Heart right ventricle (tissue), 16 donors: ENCODE measurements at regions not wholly inside any gene's neighbourhood (a gene's known extent, or its start where the extent isn't known, plus 50 kb on each side); places are given as distances from the start of the nearest gene placed in this dataset.
"Not testable (repeated sequence)": the region's sequence is repeated elsewhere in the genome, so short reads cannot be mapped to it uniquely, and the experiment has no call there.

ENCODE experiments used
- ATAC-seq, 8 donors: fragments of 200-7000 bp; cut with Tn5 transposase; one replicate each; pipeline ENCODE4 v1.9.1; 2020; ENCODE audit warnings: mild to moderate bottlenecking in 8 of 8, moderate library complexity in 8 of 8, moderate number of reproducible peaks in 1 of 8
- DNase-seq, 2 donors: peaks; one replicate each; pipeline ENCODE4 v3.0.0-alpha.2; 2020
- H3K27ac ChIP-seq, 10 donors: fragments of 200-600 bp; sonication (generic) in 2 of 10; one replicate each; pipeline versions ENCODE4 v1.5.0 to v1.8.0; 2020 to 2022; ENCODE audit warnings: mild to moderate bottlenecking in 3 of 10
- H3K27me3 ChIP-seq, 7 donors: fragments of 200-600 bp; one replicate each; pipeline ENCODE4 v1.8.0; 2021 to 2022; ENCODE audit warnings: mild to moderate bottlenecking in 2 of 7
- H3K36me3 ChIP-seq, 9 donors: fragments of 200-600 bp; sonication (generic) in 1 of 9; one replicate each; pipeline versions ENCODE4 v1.5.0 to v1.8.0; 2020 to 2022; ENCODE audit warnings: mild to moderate bottlenecking in 2 of 9
- H3K4me1 ChIP-seq, 9 donors: fragments of 200-600 bp; sonication (generic) in 1 of 9; one replicate each; pipeline versions ENCODE4 v1.5.0 to v1.8.0; 2020 to 2022; ENCODE audit warnings: mild to moderate bottlenecking in 4 of 9
- H3K4me3 ChIP-seq, 10 donors: fragments of 200-600 bp; sonication (generic) in 2 of 10; one replicate each; pipeline versions ENCODE4 v1.5.0 to v1.8.0; 2020 to 2022; ENCODE audit warnings: mild to moderate bottlenecking in 7 of 10, moderate library complexity in 2 of 10
- H3K9me3 ChIP-seq, 11 donors: fragments of 200-600 bp in 10 of 11; sonication (generic) in 2 of 11; one replicate each; pipeline versions ENCODE4 v1.5.0 to v1.8.0; 2013 to 2022; ENCODE audit warnings: mild to moderate bottlenecking in 2 of 11, control low read depth in 1 of 11, moderate library complexity in 1 of 11
- WGBS, 2 donors: extraction: QIAGEN DNeasy Blood & Tissue Kit; methylation state at CpG; one replicate each; pipeline ENCODE4 v1.1.7; 2013; ENCODE audit warnings: inconsistent platforms in 1 of 2; 5-methylcytosine and 5-hydroxymethylcytosine counted together
- intact Hi-C, 10 donors: fragments of 100-400 bp; cut with DNase I; formaldehyde crosslinking; loops; one replicate each; pipeline versions ENCODE4 v1.11.1 to v1.14.2; 2022
- TF ChIP-seq, protein P1 (sequence below), 9 donors: fragments of 200-600 bp; sonication (generic) in 2 of 9; IDR thresholded peaks; one replicate each; pipeline versions ENCODE4 v1.5.0 to v1.8.0; 2021 to 2022; ENCODE audit warnings: antibody characterized with exemption in 9 of 9, mild to moderate bottlenecking in 5 of 9, moderate library complexity in 1 of 9
- donor health status: Arrhythmogenic right ventricular cardiomyopathy.
- donor health status: ischemic (EF 13 %, LVEDD 7.1; RV severe dilation, severe dysfunction).
- donor health status: healthy with polysubstance abuse.
- donor health status: DM: no; HTN: yes; CAD: no.
- donor health status: DM: no; HTN: no; CAD: no.
- donor health status: ischemic (EF 25% LVEDD 6.9; RV normal size, moderate dysfunction).
- donor health status: ischemic (EF 25% LVEDD 5.7; RV mildly dilated, moderate dysfunction).
- donor health status: healthy.
- donor health status: DM: yes; HTN: yes; CAD: no.
- donor health status: Ischemic cardiomyopathy.
- donor health status: ischemic (EF 35%, LVEDD 5.7; RV mildly dilated, moderate dysfunction).
- donor health status: nonischemic (EF 11% LVEDD 7.7; RV severe dilation, severe dysfunction).
- donor health status: DM: yes; HTN: yes; CAD: no.
- donor health status: PGD.
- donor health status: ischemic (EF 29% LVEDD 5.4; RV normal size, mild dysfunction).
- donor health status: nonischemic (EF 23%, LVEDD 6.1; RV moderate dilation, normal function).

- no peak for DNase-seq
- Histone ChIP-seq H3K4me1 (no peaks in the 10 kb centered on the region), H3K9me3 (no peaks in the 10 kb centered on the region), H3K27ac (no peak overlapping the region), H3K36me3 (no peaks in the 10 kb centered on the region), H3K27me3 (peaks cover 0 to 74% (median 60%) of the 10 kb centered on the region in 7 donors), H3K4me3 (no peak overlapping the region)
- no peak for ATAC-seq
- intact Hi-C loops = loop anchor here in 1 of 10 donors (10.0 kb wide), 1 partner anchor 132 kb away; no protein-coding TSS in a partner anchor
- 75 to 79% methylated on average over 11 of the region's 11 CpGs for WGBS, 2 donors
- TF ChIP-seq, protein P1, sequence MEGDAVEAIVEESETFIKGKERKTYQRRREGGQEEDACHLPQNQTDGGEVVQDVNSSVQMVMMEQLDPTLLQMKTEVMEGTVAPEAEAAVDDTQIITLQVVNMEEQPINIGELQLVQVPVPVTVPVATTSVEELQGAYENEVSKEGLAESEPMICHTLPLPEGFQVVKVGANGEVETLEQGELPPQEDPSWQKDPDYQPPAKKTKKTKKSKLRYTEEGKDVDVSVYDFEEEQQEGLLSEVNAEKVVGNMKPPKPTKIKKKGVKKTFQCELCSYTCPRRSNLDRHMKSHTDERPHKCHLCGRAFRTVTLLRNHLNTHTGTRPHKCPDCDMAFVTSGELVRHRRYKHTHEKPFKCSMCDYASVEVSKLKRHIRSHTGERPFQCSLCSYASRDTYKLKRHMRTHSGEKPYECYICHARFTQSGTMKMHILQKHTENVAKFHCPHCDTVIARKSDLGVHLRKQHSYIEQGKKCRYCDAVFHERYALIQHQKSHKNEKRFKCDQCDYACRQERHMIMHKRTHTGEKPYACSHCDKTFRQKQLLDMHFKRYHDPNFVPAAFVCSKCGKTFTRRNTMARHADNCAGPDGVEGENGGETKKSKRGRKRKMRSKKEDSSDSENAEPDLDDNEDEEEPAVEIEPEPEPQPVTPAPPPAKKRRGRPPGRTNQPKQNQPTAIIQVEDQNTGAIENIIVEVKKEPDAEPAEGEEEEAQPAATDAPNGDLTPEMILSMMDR (IDR thresholded peaks at IDR 0.05) = no peak
Observed at GRCh38 chr7:155392726-155393570, 65.0 kb upstream of the EN2 start.

DNA sequence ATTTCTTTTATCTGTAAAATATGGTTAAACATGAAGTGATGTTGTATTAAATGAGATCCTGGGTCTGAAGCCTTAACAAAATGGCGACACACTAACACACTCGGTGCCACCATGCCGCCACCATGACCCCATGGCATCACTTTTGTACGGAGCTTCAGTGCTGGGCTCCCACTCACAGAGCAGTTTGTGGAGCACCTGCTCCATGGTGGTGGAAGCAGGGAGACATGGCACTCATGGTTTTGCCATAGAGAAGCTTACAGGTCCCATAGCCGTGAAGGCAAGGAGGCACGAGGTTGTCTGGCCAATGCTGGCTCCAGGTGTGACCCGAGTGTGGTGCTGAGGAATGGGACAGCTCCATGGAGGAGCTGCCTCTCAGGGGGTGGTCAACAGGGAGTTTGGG is 63.5 kb upstream of the EN2 start:
- H3K4me1 ChIP-seq = no peaks in the 10 kb centered on the region
- TF ChIP-seq, protein P1 (IDR thresholded peaks at IDR 0.05) = no peak
- no peak overlapping the region for H3K27ac ChIP-seq
- intact Hi-C loops = loop anchor here in 1 of 10 donors (10.0 kb wide), 1 partner anchor 130 kb away; no protein-coding TSS in a partner anchor
- 89% methylated on average over 7 of the region's 7 CpGs for WGBS, 2 donors
- peaks cover 0 to 66% (median 49%) of the 10 kb centered on the region in 7 donors for H3K27me3 ChIP-seq
- no peak for DNase-seq
- ATAC-seq = no peak
- H3K4me3 ChIP-seq = no peak overlapping the region
- H3K36me3 ChIP-seq = no peaks in the 10 kb centered on the region
- no peaks in the 10 kb centered on the region for H3K9me3 ChIP-seq

DNA sequence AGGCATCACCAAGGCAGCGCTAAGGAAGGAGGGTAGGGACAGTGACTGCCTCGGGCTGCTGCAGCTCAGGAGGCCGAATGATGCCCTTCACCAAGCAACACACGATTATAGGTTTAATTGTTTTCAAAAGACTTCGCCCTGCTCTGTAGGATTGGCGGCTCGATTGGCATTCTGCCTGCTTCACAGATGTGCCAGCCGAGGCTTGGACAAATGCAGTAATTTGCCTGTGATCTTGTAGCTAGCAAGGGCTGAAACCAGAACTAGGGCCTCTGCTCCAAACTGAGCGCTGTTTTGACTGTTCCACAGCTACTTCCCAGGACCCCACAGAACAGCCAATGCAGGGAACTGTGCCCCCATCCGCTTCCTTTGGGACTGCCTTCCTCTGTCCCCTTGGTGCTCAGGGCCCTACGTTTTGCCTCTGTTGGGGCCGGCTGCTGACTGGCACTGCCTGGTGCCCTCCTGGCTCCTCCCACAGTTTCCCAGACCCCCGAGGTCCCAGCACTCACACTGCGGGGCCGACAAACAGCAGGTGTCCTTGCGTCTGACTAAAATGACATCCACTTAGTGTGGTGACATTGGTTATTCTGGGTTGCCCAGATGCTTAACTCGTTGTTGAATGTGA is 62.6 kb upstream of the EN2 start:
- Histone ChIP-seq H3K27me3 (peaks cover 0 to 65% (median 47%) of the 10 kb centered on the region in 7 donors), H3K27ac (no peak overlapping the region), H3K9me3 (no peaks in the 10 kb centered on the region), H3K4me1 (no peaks in the 10 kb centered on the region), H3K36me3 (no peaks in the 10 kb centered on the region), H3K4me3 (no peak overlapping the region)
- DNase-seq = no peak
- ATAC-seq = no peak
- TF ChIP-seq, protein P1 (IDR thresholded peaks at IDR 0.05) = no peak
- intact Hi-C loops = loop anchor here in 1 of 10 donors (10.0 kb wide), 1 partner anchor 130 kb away; no protein-coding TSS in a partner anchor
- WGBS, 2 donors = 57 to 61% methylated on average over 17 of the region's 17 CpGs

- TF ChIP-seq, protein P1 (IDR thresholded peaks at IDR 0.05) = no peak
- Histone ChIP-seq H3K27ac (no peak overlapping the region), H3K4me1 (no peaks in the 10 kb centered on the region), H3K27me3 (peaks cover 0 to 67% (median 55%) of the 10 kb centered on the region in 7 donors), H3K9me3 (no peaks in the 10 kb centered on the region), H3K4me3 (no peak overlapping the region), H3K36me3 (no peaks in the 10 kb centered on the region)
- DNase-seq (no peak), ATAC-seq (no peak)
- WGBS, 2 donors = 83 to 86% methylated on average over 16 of the region's 16 CpGs
- intact Hi-C loops = loop anchor here in 1 of 10 donors (10.0 kb wide), 1 partner anchor 128 kb away; no protein-coding TSS in a partner anchor
Observed at GRCh38 chr7:155396661-155397060, 61.3 kb upstream of the EN2 start.

- not testable (repeated sequence) for ATAC-seq, H3K4me1 ChIP-seq, DNase-seq, H3K27ac ChIP-seq, H3K4me3 ChIP-seq, H3K9me3 ChIP-seq, H3K36me3 ChIP-seq
- H3K27me3 ChIP-seq = peaks cover 0 to 77% (median 68%) of the 10 kb centered on the region in 7 donors
- WGBS, 2 donors = 87 to 89% methylated on average over 43 to 49 of the region's 49 CpGs
- intact Hi-C loops = loop anchor here in 1 of 10 donors (10.0 kb wide), 1 partner anchor 127 kb away; no protein-coding TSS in a partner anchor
Observed at GRCh38 chr7:155397758-155398714, 59.9 kb upstream of the EN2 start.
